Astrocyte (in vitro differentiated cells and primary cell): ENCODE measurements at regions not wholly inside any gene's neighbourhood (a gene's known extent, or its start where the extent isn't known, plus 50 kb on each side); places are given as distances from the start of the nearest gene placed in this dataset.

Experiments
- DNase-seq: peaks from one replicate; pipeline ENCODE4 v3.0.0-alpha.2; 2010; ENCODE audit warnings: low read depth
- FAIRE-seq: peaks from 2 replicates; lab custom pipeline; 2011; peaks lifted over from hg19 to GRCh38; lab: Jason Lieb, UNC
- H2AFZ ChIP-seq: 2 replicates; pipeline ENCODE4 v1.6.0; 2012; ENCODE audit warnings: low read depth, low read length, inconsistent platforms
- H3K27ac ChIP-seq: 2 replicates; pipeline ENCODE4 v1.5.1; 2011; ENCODE audit warnings: low read depth, low read length, inconsistent platforms
- H3K27me3 ChIP-seq: 2 replicates; pipeline ENCODE4 v1.6.0; 2011; ENCODE audit warnings: low read length, inconsistent platforms; ENCODE audit not compliant: insufficient read depth
- H3K36me3 ChIP-seq: 2 replicates; pipeline ENCODE4 v1.5.1; 2011; ENCODE audit warnings: low read length, inconsistent platforms; ENCODE audit not compliant: insufficient read depth
- H3K4me1 ChIP-seq: 2 replicates; pipeline ENCODE4 v1.5.1; 2011; ENCODE audit warnings: low read length, inconsistent platforms; ENCODE audit not compliant: insufficient read depth
- H3K4me2 ChIP-seq: 2 replicates; pipeline ENCODE4 v1.6.0; 2012; ENCODE audit warnings: low read length, inconsistent platforms
- H3K4me3 ChIP-seq: 2 replicates; pipeline ENCODE4 v1.5.1; 2011; ENCODE audit warnings: low read depth, mild to moderate bottlenecking, low read length, inconsistent platforms; ENCODE audit not compliant: insufficient read depth
- H3K79me2 ChIP-seq: 2 replicates; pipeline ENCODE4 v1.6.0; 2012; ENCODE audit warnings: mild to moderate bottlenecking, low read length, inconsistent platforms; ENCODE audit not compliant: insufficient read depth
- H3K9ac ChIP-seq: 2 replicates; pipeline ENCODE4 v1.6.0; 2012; ENCODE audit warnings: mild to moderate bottlenecking, low read length, inconsistent platforms
- H3K9me3 ChIP-seq: 2 replicates; pipeline ENCODE4 v1.5.1; 2012; ENCODE audit warnings: low read depth, mild to moderate bottlenecking, low read length, inconsistent platforms; ENCODE audit not compliant: insufficient read depth
- H4K20me1 ChIP-seq: 2 replicates; pipeline ENCODE4 v1.6.0; 2012; ENCODE audit warnings: low read length, inconsistent platforms; ENCODE audit not compliant: insufficient read depth
- H3K27ac Mint-ChIP-seq: one replicate; pipeline ENCODE4 v1.8.0; 2021; ENCODE audit warnings: mild to moderate bottlenecking, mixed read lengths; ENCODE audit not compliant: unreplicated experiment
- H3K27me3 Mint-ChIP-seq: one replicate; pipeline ENCODE4 v1.8.0; 2021; ENCODE audit warnings: low read depth, mixed read lengths; ENCODE audit not compliant: unreplicated experiment
- H3K36me3 Mint-ChIP-seq: one replicate; pipeline ENCODE4 v1.8.0; 2021; ENCODE audit warnings: low read depth, mixed read lengths; ENCODE audit not compliant: unreplicated experiment
- H3K4me1 Mint-ChIP-seq: one replicate; pipeline ENCODE4 v1.8.0; 2021; ENCODE audit warnings: low read depth, mixed read lengths; ENCODE audit not compliant: unreplicated experiment
- H3K4me3 Mint-ChIP-seq: one replicate; pipeline ENCODE4 v1.8.0; 2021; ENCODE audit warnings: mild to moderate bottlenecking, moderate library complexity, mixed read lengths; ENCODE audit not compliant: unreplicated experiment
- H3K9me3 Mint-ChIP-seq: one replicate; pipeline ENCODE4 v1.8.0; 2021; ENCODE audit warnings: mild to moderate bottlenecking, mixed read lengths; ENCODE audit not compliant: unreplicated experiment
- CTCF ChIP-seq: IDR thresholded peaks from 2 replicates; pipeline ENCODE4 v1.5.1; 2011; ENCODE audit warnings: low read depth, mild to moderate bottlenecking, inconsistent platforms, low read length, moderate library complexity; ENCODE audit not compliant: insufficient read depth
- EZH2 ChIP-seq: IDR thresholded peaks from 2 replicates; pipeline ENCODE4 v1.6.1; 2012; ENCODE audit warnings: mild to moderate bottlenecking, low read length, inconsistent platforms; ENCODE audit not compliant: insufficient read depth

- Histone ChIP-seq H3K4me3 (no peak overlapping the region), H3K36me3 (no peaks in the 10 kb centered on the region), H3K4me2 (no peak overlapping the region), H3K9me3 (no peaks in the 10 kb centered on the region), H2AFZ (no peak overlapping the region), H3K79me2 (no peaks in the 10 kb centered on the region), H3K27ac (no peak overlapping the region), H4K20me1 (no peaks in the 10 kb centered on the region), H3K27me3 (no peaks in the 10 kb centered on the region), H3K9ac (no peak overlapping the region), H3K4me1 (no peaks in the 10 kb centered on the region)
- H3K36me3 Mint-ChIP-seq: no peaks in the 10 kb centered on the region
- no peak overlapping the region for H3K4me3 Mint-ChIP-seq
- TF ChIP-seq CTCF: no peak
- TF ChIP-seq EZH2: no peak
- H3K27ac Mint-ChIP-seq: no peak overlapping the region
- H3K27me3 Mint-ChIP-seq: peaks cover 52% of the 10 kb centered on the region
- DNase-seq: no peak
- no peak for FAIRE-seq
- no peaks in the 10 kb centered on the region for H3K4me1 Mint-ChIP-seq
- peaks cover 5% of the 10 kb centered on the region for H3K9me3 Mint-ChIP-seq
Observed at GRCh38 chr6:168179702-168180382, 100.8 kb upstream of the FRMD1 start.

GRCh38 chr6:168179133-168179532 is 100.1 kb upstream of the FRMD1 start:
- no peak overlapping the region for H3K27ac Mint-ChIP-seq
- H2AFZ ChIP-seq: no peak overlapping the region
- H3K36me3 Mint-ChIP-seq: no peaks in the 10 kb centered on the region
- no peaks in the 10 kb centered on the region for H3K4me1 Mint-ChIP-seq
- H3K9me3 ChIP-seq: no peaks in the 10 kb centered on the region
- no peak overlapping the region for H3K4me3 Mint-ChIP-seq
- peaks cover 5% of the 10 kb centered on the region for H3K9me3 Mint-ChIP-seq
- peaks cover 52% of the 10 kb centered on the region for H3K27me3 Mint-ChIP-seq
- no peak for TF ChIP-seq EZH2
- TF ChIP-seq CTCF: no peak
- H3K9ac ChIP-seq: no peak overlapping the region
- no peak overlapping the region for H3K4me3 ChIP-seq
- no peak overlapping the region for H3K4me2 ChIP-seq
- H3K27me3 ChIP-seq: no peaks in the 10 kb centered on the region
- H3K27ac ChIP-seq: no peak overlapping the region
- no peaks in the 10 kb centered on the region for H3K79me2 ChIP-seq
- FAIRE-seq (no peak), DNase-seq (no peak)
- H3K4me1 ChIP-seq: no peaks in the 10 kb centered on the region
- H3K36me3 ChIP-seq: no peaks in the 10 kb centered on the region
- H4K20me1 ChIP-seq: no peaks in the 10 kb centered on the region

GRCh38 chr6:168177103-168177891 is 98.3 kb upstream of the FRMD1 start:
- no peak overlapping the region for H3K4me3 ChIP-seq
- Mint-ChIP-seq H3K27ac (no peak overlapping the region), H3K4me1 (no peaks in the 10 kb centered on the region), H3K36me3 (no peaks in the 10 kb centered on the region), H3K27me3 (peaks cover 37% of the 10 kb centered on the region), H3K9me3 (peaks cover 4% of the 10 kb centered on the region), H3K4me3 (no peak overlapping the region)
- no peaks in the 10 kb centered on the region for H3K79me2 ChIP-seq
- H4K20me1 ChIP-seq: no peaks in the 10 kb centered on the region
- H3K27me3 ChIP-seq: no peaks in the 10 kb centered on the region
- H3K9ac ChIP-seq: no peak overlapping the region
- FAIRE-seq (no peak), DNase-seq (no peak)
- no peaks in the 10 kb centered on the region for H3K36me3 ChIP-seq
- H3K27ac ChIP-seq: no peak overlapping the region
- H3K4me1 ChIP-seq: no peaks in the 10 kb centered on the region
- H3K4me2 ChIP-seq: no peak overlapping the region
- TF ChIP-seq CTCF (no peak), EZH2 (no peak)
- H3K9me3 ChIP-seq: no peaks in the 10 kb centered on the region
- no peak overlapping the region for H2AFZ ChIP-seq
